H9 (cell line): ENCODE measurements at regions not wholly inside any gene's neighbourhood (a gene's known extent, or its start where the extent isn't known, plus 50 kb on each side); places are given as distances from the start of the nearest gene placed in this dataset.

Experiments
- DNase-seq: peaks from one replicate; pipeline ENCODE4 v3.0.0-alpha.2; 2017
- H2AFZ ChIP-seq: one replicate; pipeline ENCODE4 v1.6.1; 2013; ENCODE audit warnings: mild to moderate bottlenecking, low read length, control low read depth, moderate library complexity
- H2AK5ac ChIP-seq: 2 replicates; pipeline ENCODE4 v1.6.1; 2013; ENCODE audit warnings: low read length, control low read depth, mixed read lengths; ENCODE audit not compliant: insufficient read length
- H2BK120ac ChIP-seq: one replicate; pipeline ENCODE4 v1.6.1; 2013; ENCODE audit warnings: low read depth, mild to moderate bottlenecking, low read length, control low read depth, inconsistent platforms; ENCODE audit not compliant: poor library complexity, severe bottlenecking
- H2BK12ac ChIP-seq: 2 replicates; pipeline ENCODE4 v1.6.1; 2013; ENCODE audit warnings: low read length, control low read depth, mixed read lengths, low read depth; ENCODE audit not compliant: insufficient read length
- H2BK15ac ChIP-seq: 2 replicates; pipeline ENCODE4 v1.6.1; 2013; ENCODE audit warnings: low read depth, low read length, control low read depth
- H2BK20ac ChIP-seq: one replicate; pipeline ENCODE4 v1.6.1; 2013; ENCODE audit warnings: low read depth, mild to moderate bottlenecking, low read length, control low read depth, inconsistent platforms; ENCODE audit not compliant: poor library complexity, severe bottlenecking
- H2BK5ac ChIP-seq: 2 replicates; pipeline ENCODE4 v1.6.1; 2013; ENCODE audit warnings: low read length, control low read depth, mixed read lengths; ENCODE audit not compliant: insufficient read length
- H3K14ac ChIP-seq: 2 replicates; pipeline ENCODE4 v1.6.1; 2013; ENCODE audit warnings: low read length, control low read depth; ENCODE audit not compliant: insufficient read depth
- H3K18ac ChIP-seq: 2 replicates; pipeline ENCODE4 v1.6.1; 2013; ENCODE audit warnings: low read depth, mild to moderate bottlenecking, mixed read lengths, low read length, control low read depth; ENCODE audit not compliant: insufficient read length
- H3K23ac ChIP-seq: 2 replicates; pipeline ENCODE4 v1.6.1; 2013; ENCODE audit warnings: low read length, control low read depth, mixed read lengths, low read depth; ENCODE audit not compliant: insufficient read length
- H3K23me2 ChIP-seq: 2 replicates; pipeline ENCODE4 v1.6.1; 2013; ENCODE audit warnings: low read depth, mild to moderate bottlenecking, mixed read lengths, low read length, control low read depth; ENCODE audit not compliant: insufficient read length, poor library complexity, severe bottlenecking
- H3K27ac ChIP-seq: 2 replicates; pipeline ENCODE4 v1.5.1; 2013; ENCODE audit warnings: low read length, control low read depth, mixed read lengths, low read depth; ENCODE audit not compliant: insufficient read length
- H3K27me3 ChIP-seq: 2 replicates; pipeline ENCODE4 v1.6.1; 2013; ENCODE audit warnings: low read length, control low read depth, inconsistent platforms; ENCODE audit not compliant: insufficient read depth
- H3K4ac ChIP-seq: 2 replicates; pipeline ENCODE4 v1.6.1; 2013; ENCODE audit warnings: low read depth, mild to moderate bottlenecking, control low read depth, inconsistent platforms, low read length, moderate library complexity
- H3K4me1 ChIP-seq: 2 replicates; pipeline ENCODE4 v1.6.1; 2013; ENCODE audit warnings: low read length, control low read depth, inconsistent platforms; ENCODE audit not compliant: insufficient read depth
- H3K4me2 ChIP-seq: 2 replicates; pipeline ENCODE4 v1.6.1; 2013; ENCODE audit warnings: low read length, control low read depth, mixed read lengths; ENCODE audit not compliant: insufficient read length, insufficient read depth
- H3K56ac ChIP-seq: 2 replicates; pipeline ENCODE4 v1.6.1; 2013; ENCODE audit warnings: low read depth, mild to moderate bottlenecking, mixed read lengths, low read length, control low read depth; ENCODE audit not compliant: insufficient read length
- H3K79me1 ChIP-seq: 2 replicates; pipeline ENCODE4 v1.6.1; 2013; ENCODE audit warnings: low read depth, mild to moderate bottlenecking, moderate library complexity, low read length, control low read depth, inconsistent platforms; ENCODE audit not compliant: insufficient read depth, poor library complexity, severe bottlenecking
- H3K79me2 ChIP-seq: 2 replicates; pipeline ENCODE4 v1.6.1; 2013; ENCODE audit warnings: low read length, control low read depth, inconsistent platforms; ENCODE audit not compliant: insufficient read depth
- H3K9ac ChIP-seq: 2 replicates; pipeline ENCODE4 v1.6.1; 2013; ENCODE audit warnings: low read length, control low read depth, mixed read lengths; ENCODE audit not compliant: insufficient read length; ENCODE audit errors: extremely low read depth
- H3K9me3 ChIP-seq: one replicate; pipeline ENCODE4 v1.6.1; 2013; ENCODE audit warnings: low read depth, low read length, inconsistent platforms; ENCODE audit not compliant: control insufficient read depth
- H3T11ph ChIP-seq: one replicate; pipeline ENCODE4 v1.6.1; 2013; ENCODE audit warnings: mild to moderate bottlenecking, low read length, control low read depth, inconsistent platforms
- H4K20me1 ChIP-seq: one replicate; pipeline ENCODE4 v1.6.1; 2013; ENCODE audit not compliant: control insufficient read depth, insufficient read length, insufficient read depth
- H4K5ac ChIP-seq: 2 replicates; pipeline ENCODE4 v1.6.1; 2013; ENCODE audit warnings: low read depth, mild to moderate bottlenecking, mixed read lengths, low read length, control low read depth; ENCODE audit not compliant: insufficient read length
- H4K8ac ChIP-seq: replicated peaks from 2 replicates; pipeline ENCODE4 v1.6.1; 2013; ENCODE audit warnings: low read length, control low read depth, mixed read lengths, low read depth; ENCODE audit not compliant: insufficient read length
- H4K91ac ChIP-seq: 2 replicates; pipeline ENCODE4 v1.6.1; 2013; ENCODE audit warnings: low read depth, mild to moderate bottlenecking, moderate library complexity, mixed read lengths, low read length, control low read depth; ENCODE audit not compliant: insufficient read length
- H3K27ac Mint-ChIP-seq, 3 experiments: 2 replicates in 2 of 3; 3 replicates in 1 of 3; pipeline ENCODE4 v1.8.0; 2020 to 2021; ENCODE audit warnings: mixed read lengths in 3 of 3, mild to moderate bottlenecking in 1 of 3, moderate library complexity in 1 of 3
- H3K27me3 Mint-ChIP-seq: 2 replicates; pipeline ENCODE4 v1.8.0; 2021; ENCODE audit warnings: low read depth, mild to moderate bottlenecking, moderate library complexity, mixed read lengths
- H3K36me3 Mint-ChIP-seq, 3 experiments: 2 replicates in 2 of 3; 3 replicates in 1 of 3; pipeline ENCODE4 v1.8.0; 2020 to 2021; ENCODE audit warnings: low read depth in 3 of 3, mixed read lengths in 3 of 3; ENCODE audit not compliant: insufficient read depth in 1 of 3
- H3K4me1 Mint-ChIP-seq, 2 experiments: 2 replicates each; pipeline ENCODE4 v1.8.0; 2020; ENCODE audit warnings: mixed read lengths in 2 of 2
- H3K4me3 Mint-ChIP-seq, 2 experiments: 2 replicates in 1 of 2; 3 replicates in 1 of 2; pipeline ENCODE4 v1.8.0; 2020 to 2021; ENCODE audit warnings: mild to moderate bottlenecking in 2 of 2, mixed read lengths in 2 of 2, moderate library complexity in 1 of 2
- H3K9me3 Mint-ChIP-seq, 2 experiments: 2 replicates in 1 of 2; 3 replicates in 1 of 2; pipeline ENCODE4 v1.8.0; 2020; ENCODE audit warnings: mild to moderate bottlenecking in 2 of 2, mixed read lengths in 2 of 2, moderate library complexity in 1 of 2
- CTCF ChIP-seq: fragments of 200-600 bp; sonication (generic); conservative IDR thresholded peaks from 3 replicates; pipeline ENCODE4 v1.8.0; 2021; ENCODE audit warnings: antibody characterized with exemption, mild to moderate bottlenecking
- WGBS: extraction: QIAGEN DNeasy Blood & Tissue Kit; methylation state at CpG from one replicate; pipeline ENCODE4 v1.1.7; 2013; ENCODE audit warnings: missing lambda C conversion rate, low lambda C conversion rate, mixed read lengths; ENCODE audit not compliant: insufficient read length; ENCODE audit errors: extremely low coverage; 5-methylcytosine and 5-hydroxymethylcytosine counted together

GRCh38 chr5:61724102-61724501 is 392.0 kb downstream of the ZSWIM6 start:
- peaks cover 0 to 8% (median 2%) of the 10 kb centered on the region in 3 experiments; a peak in 4 of 7 replicates for H3K36me3 Mint-ChIP-seq
- Histone ChIP-seq H3K27me3 (no peaks in the 10 kb centered on the region), H2AFZ (no peak overlapping the region), H3K4ac (no peak overlapping the region), H3K23ac (no peak overlapping the region), H3K9me3 (no peaks in the 10 kb centered on the region), H2BK12ac (no peak overlapping the region), H3K56ac (no peak overlapping the region), H2BK5ac (no peak overlapping the region), H4K5ac (no peak overlapping the region), H3K27ac (no peak overlapping the region), H3K18ac (no peak overlapping the region), H4K91ac (no peak overlapping the region), H3K79me1 (no peaks in the 10 kb centered on the region), H3K4me1 (no peaks in the 10 kb centered on the region), H3K4me2 (no peak overlapping the region), H2BK20ac (no peak overlapping the region), H3K79me2 (no peaks in the 10 kb centered on the region), H4K8ac (no peak overlapping the region), H2BK120ac (no peak overlapping the region), H2BK15ac (no peak overlapping the region), H4K20me1 (no peaks in the 10 kb centered on the region), H3K9ac (no peak overlapping the region), H3T11ph (no peak overlapping the region), H3K23me2 (no peaks in the 10 kb centered on the region), H3K14ac (no peak overlapping the region), H2AK5ac (no peak overlapping the region)
- no peak overlapping the region; a peak in 1 of 7 replicates for H3K27ac Mint-ChIP-seq
- peaks cover 7 to 9% of the 10 kb centered on the region in 2 experiments; a peak in 3 of 5 replicates for H3K9me3 Mint-ChIP-seq
- TF ChIP-seq CTCF, result no peak
- no peak for DNase-seq
- no peak overlapping the region for H3K4me3 Mint-ChIP-seq
- H3K27me3 Mint-ChIP-seq, result peaks cover 2% of the 10 kb centered on the region; the same call in 1 of the 2 replicates
- H3K4me1 Mint-ChIP-seq, result peaks cover 0 to 6% of the 10 kb centered on the region in 2 experiments; a peak in 3 of 4 replicates
- no CpG with 5 or more reads among the region's 2 CpGs for WGBS
